HL-60 (cell line): ENCODE measurements at regions not wholly inside any gene's neighbourhood (a gene's known extent, or its start where the extent isn't known, plus 50 kb on each side); places are given as distances from the start of the nearest gene placed in this dataset.

ENCODE experiments used
- DNase-seq, 2 experiments: peaks; one replicate each; pipeline ENCODE4 v3.0.0-alpha.2; 2010 to 2020; ENCODE audit warnings: low read depth in 1 of 2, low spot score in 1 of 2
- H3K27ac ChIP-seq: fragments of 250-450 bp; sonication (Bioruptor Pico); replicated peaks from 2 replicates; pipeline ENCODE4 v1.5.1; 2020; ENCODE audit warnings: mild to moderate bottlenecking, moderate library complexity
- H3K27me3 ChIP-seq: fragments of 250-450 bp; sonication (Bioruptor Pico); 2 replicates; pipeline ENCODE4 v1.5.1; 2021; ENCODE audit warnings: mild to moderate bottlenecking, moderate library complexity; ENCODE audit not compliant: insufficient read depth, poor library complexity, severe bottlenecking
- H3K4me3 ChIP-seq: replicated peaks from 2 replicates; pipeline ENCODE4 v1.5.1; 2011; ENCODE audit warnings: mild to moderate bottlenecking, control low read depth, low read length; ENCODE audit not compliant: insufficient read depth
- CTCF ChIP-seq: IDR thresholded peaks from one replicate; pipeline ENCODE4 v1.5.1; 2011; ENCODE audit warnings: low read length, control low read depth, inconsistent platforms; ENCODE audit not compliant: insufficient read depth
- GABPA ChIP-seq: IDR thresholded peaks from 2 replicates; pipeline ENCODE4 v1.6.1; 2012; ENCODE audit warnings: low read depth
- POLR2AphosphoS5 ChIP-seq: IDR thresholded peaks from 2 replicates; pipeline ENCODE4 v1.6.1; 2012; ENCODE audit warnings: low read depth
- REST ChIP-seq: IDR thresholded peaks from 2 replicates; pipeline ENCODE4 v1.6.1; 2012; ENCODE audit warnings: low read depth; ENCODE audit not compliant: insufficient replicate concordance
- SPI1 ChIP-seq: IDR thresholded peaks from 2 replicates; pipeline ENCODE4 v1.6.1; 2012; ENCODE audit warnings: low read depth, mild to moderate bottlenecking, borderline replicate concordance

GRCh38 chr3:26081166-26081565 is 291.3 kb downstream of the OXSM start:
- no peaks in the 10 kb centered on the region for H3K27me3 ChIP-seq
- no peak overlapping the region for H3K27ac ChIP-seq
- H3K4me3 ChIP-seq: no peak overlapping the region
- DNase-seq: no peak
- TF ChIP-seq SPI1: no peak
- TF ChIP-seq REST: no peak
- TF ChIP-seq POLR2AphosphoS5: no peak
- TF ChIP-seq CTCF: no peak
- no peak for TF ChIP-seq GABPA

- no peaks in the 10 kb centered on the region for H3K27me3 ChIP-seq
Measured at GRCh38 chr3:26081806-26082205, 291.9 kb downstream of the OXSM start.

GRCh38 chr3:26082911-26083310 is 293.0 kb downstream of the OXSM start:
- H3K27me3 ChIP-seq: no peaks in the 10 kb centered on the region
- no peak for TF ChIP-seq REST
- TF ChIP-seq GABPA: no peak
- TF ChIP-seq SPI1: no peak
- no peak for TF ChIP-seq CTCF
- no peak for TF ChIP-seq POLR2AphosphoS5
- H3K4me3 ChIP-seq: no peak overlapping the region
- H3K27ac ChIP-seq: no peak overlapping the region
- DNase-seq: no peak

More at GRCh38 chr3:26081806-26082205, 291.9 kb downstream of the OXSM start:
- no peak for DNase-seq
- no peak overlapping the region for H3K27ac ChIP-seq
- TF ChIP-seq GABPA: no peak
- no peak for TF ChIP-seq SPI1
- TF ChIP-seq CTCF: no peak
- no peak for TF ChIP-seq POLR2AphosphoS5
- TF ChIP-seq REST: no peak
- H3K4me3 ChIP-seq: no peak overlapping the region
